Adrenal gland (tissue), 5 donors: ENCODE measurements at regions not wholly inside any gene's neighbourhood (a gene's known extent, or its start where the extent isn't known, plus 50 kb on each side); places are given as distances from the start of the nearest gene placed in this dataset.

Source experiments
- CTCF ChIP-seq, 6 experiments: fragments of 450-650 bp in 4 of 6; fragments of 200-600 bp in 2 of 6; sonication (generic) in 1 of 6; IDR thresholded peaks; 1 replicate in 5 of 6; 2 replicates in 1 of 6; pipeline versions ENCODE4 v1.5.1 to v1.8.0; 2016 to 2021; ENCODE audit warnings: antibody characterized with exemption in 6 of 6, mild to moderate bottlenecking in 2 of 6, moderate library complexity in 1 of 6
- POLR2A ChIP-seq, 2 donors: fragments of 450-650 bp; IDR thresholded peaks; one replicate each; pipeline ENCODE4 v1.6.1; 2017; ENCODE audit warnings: antibody characterized with exemption in 2 of 2, mild to moderate bottlenecking in 2 of 2, moderate library complexity in 1 of 2
- donor health status: DM: no; HTN: no; CAD: no.

- TF ChIP-seq CTCF (IDR thresholded peaks at IDR 0.05) = no peak
- no peak for TF ChIP-seq POLR2A (IDR thresholded peaks at IDR 0.05)
Observed at GRCh38 chr2:59888706-59889105, 664.7 kb downstream of the BCL11A start.
